Erythroblast (primary cell): ENCODE measurements at regions not wholly inside any gene's neighbourhood (a gene's known extent, or its start where the extent isn't known, plus 50 kb on each side); places are given as distances from the start of the nearest gene placed in this dataset.
"Not testable (repeated sequence)": the region's sequence is repeated elsewhere in the genome, so short reads cannot be mapped to it uniquely, and the experiment has no call there.

Experiments
- DNase-seq, 2 experiments: peaks; one replicate each; lab custom pipeline; 2025; lab: John Stamatoyannopoulos, UW
- GATA1 ChIP-seq: IDR thresholded peaks from 2 replicates; pipeline ENCODE4 v1.6.1; 2011; ENCODE audit warnings: low read depth, mild to moderate bottlenecking, control low read depth, low read length, moderate library complexity
- POLR2A ChIP-seq: IDR thresholded peaks from 2 replicates; pipeline ENCODE4 v1.6.1; 2011; ENCODE audit warnings: mild to moderate bottlenecking, low read length

GRCh38 chr16:80105160-80105559, 435.6 kb upstream of the DYNLRB2 start:
- DNase-seq, result no peak
- TF ChIP-seq GATA1 (no peak), POLR2A (no peak)

- no peak for TF ChIP-seq POLR2A
- no peak for TF ChIP-seq GATA1
- no peak for DNase-seq
These were observed 436.4 kb upstream of the DYNLRB2 start for GRCh38 chr16:80104401-80104800.

- TF ChIP-seq POLR2A (no peak), GATA1 (no peak)
These were observed 437.3 kb upstream of the DYNLRB2 start for GRCh38 chr16:80103463-80103862.

GRCh38 chr16:80100846-80101451, 439.8 kb upstream of the DYNLRB2 start:
- DNase-seq, result no peak
- no peak for TF ChIP-seq POLR2A
- TF ChIP-seq GATA1, result no peak

More at GRCh38 chr16:80103463-80103862, 437.3 kb upstream of the DYNLRB2 start:
- no peak for DNase-seq

GRCh38 chr16:80100186-80100585, 440.6 kb upstream of the DYNLRB2 start:
- no peak for TF ChIP-seq POLR2A
- no peak for TF ChIP-seq GATA1
- DNase-seq, result no peak

GRCh38 chr16:80097098-80097497, 443.7 kb upstream of the DYNLRB2 start:
- no peak for TF ChIP-seq GATA1
- TF ChIP-seq POLR2A, result no peak
- DNase-seq, result no peak

GRCh38 chr16:80092681-80093080, 448.1 kb upstream of the DYNLRB2 start:
- DNase-seq, result no peak
- TF ChIP-seq POLR2A (no peak), GATA1 (no peak)

GRCh38 chr16:80091453-80091852, 449.3 kb upstream of the DYNLRB2 start:
- DNase-seq, result not testable (repeated sequence)

- TF ChIP-seq POLR2A (no peak), GATA1 (no peak)
- DNase-seq, result no peak
These were observed 455.2 kb upstream of the DYNLRB2 start for GRCh38 chr16:80085606-80086005.

GRCh38 chr16:80084614-80085013, 456.2 kb upstream of the DYNLRB2 start:
- DNase-seq, result peak; percentile 1 to 19
- TF ChIP-seq GATA1 (no peak), POLR2A (no peak)

- TF ChIP-seq POLR2A (no peak), GATA1 (no peak)
These were observed 456.6 kb upstream of the DYNLRB2 start for GRCh38 chr16:80084163-80084562.

GRCh38 chr16:80082906-80083305, 457.9 kb upstream of the DYNLRB2 start:
- DNase-seq, result no peak
- TF ChIP-seq GATA1, result no peak
- TF ChIP-seq POLR2A, result no peak

More at GRCh38 chr16:80084163-80084562, 456.6 kb upstream of the DYNLRB2 start:
- DNase-seq, result no peak

GRCh38 chr16:80081846-80082245, 458.9 kb upstream of the DYNLRB2 start:
- TF ChIP-seq POLR2A, result no peak
- TF ChIP-seq GATA1, result no peak
- no peak for DNase-seq

- DNase-seq, result no peak
- TF ChIP-seq GATA1, result no peak
- TF ChIP-seq POLR2A, result no peak
These were observed 460.4 kb upstream of the DYNLRB2 start for GRCh38 chr16:80080287-80080851.

- no peak for DNase-seq
- TF ChIP-seq GATA1, result no peak
- no peak for TF ChIP-seq POLR2A
These were observed 461.7 kb upstream of the DYNLRB2 start for GRCh38 chr16:80079072-80079471.
